Common myeloid progenitor, CD34-positive (primary cell): ENCODE measurements at regions not wholly inside any gene's neighbourhood (a gene's known extent, or its start where the extent isn't known, plus 50 kb on each side); places are given as distances from the start of the nearest gene placed in this dataset.

Experiments
- CTCF ChIA-PET: fragments of 350-600 bp; sonication (Branson Sonifier 250); formaldehyde crosslinking; loops from one replicate; lab custom pipeline; 2021; ENCODE audit warnings: antibody characterized with exemption; lab: Charles Lee
- POLR2A ChIA-PET: fragments of 350-600 bp; sonication (Branson Sonifier 250); formaldehyde crosslinking; loops from one replicate; lab custom pipeline; 2021; ENCODE audit warnings: antibody characterized with exemption; lab: Charles Lee
- DNase-seq, 3 donors: peaks; one replicate each; pipeline versions ENCODE4 v3.0.0 to v3.0.0-alpha.2; 2013
- H3K27ac ChIP-seq, 2 experiments: 1 replicate in 1 of 2; 2 replicates in 1 of 2; pipeline ENCODE4 v1.7.0; 2013; ENCODE audit warnings: inconsistent platforms in 2 of 2, low read length in 2 of 2, mild to moderate bottlenecking in 2 of 2, low read depth in 1 of 2, moderate library complexity in 1 of 2; ENCODE audit not compliant: severe bottlenecking in 2 of 2, insufficient read depth in 1 of 2, poor library complexity in 1 of 2
- H3K27me3 ChIP-seq, 5 experiments: replicated peaks in 2 of 5; 1 replicate in 3 of 5; 2 replicates in 2 of 5; pipeline versions ENCODE4 v1.6.1 to v1.7.0; 2013; ENCODE audit warnings: low read length in 4 of 5, mild to moderate bottlenecking in 2 of 5, moderate library complexity in 2 of 5, inconsistent platforms in 1 of 5; ENCODE audit not compliant: insufficient read depth in 5 of 5, control insufficient read depth in 4 of 5
- H3K36me3 ChIP-seq, 4 experiments: 1 replicate in 2 of 4; 2 replicates in 2 of 4; pipeline versions ENCODE4 v1.6.1 to v1.7.0; 2013; ENCODE audit warnings: low read length in 3 of 4, control low read depth in 1 of 4, mild to moderate bottlenecking in 1 of 4; ENCODE audit not compliant: control insufficient read depth in 4 of 4, insufficient read depth in 4 of 4
- H3K4me1 ChIP-seq, 4 experiments: 1 replicate in 3 of 4; 2 replicates in 1 of 4; pipeline versions ENCODE4 v1.6.1 to v1.7.1; 2013; ENCODE audit warnings: low read length in 3 of 4, mild to moderate bottlenecking in 3 of 4, control low read depth in 1 of 4, inconsistent platforms in 1 of 4, moderate library complexity in 1 of 4; ENCODE audit not compliant: control insufficient read depth in 4 of 4, insufficient read depth in 4 of 4; ENCODE audit errors: control extremely low read depth in 1 of 4
- H3K4me3 ChIP-seq, 7 experiments: 1 replicate in 4 of 7; 2 replicates in 3 of 7; pipeline versions ENCODE4 v1.5.1 to v1.7.0; 2013; ENCODE audit warnings: mild to moderate bottlenecking in 7 of 7, low read length in 6 of 7, moderate library complexity in 6 of 7, inconsistent platforms in 2 of 7, low read depth in 2 of 7, control low read depth in 1 of 7; ENCODE audit not compliant: insufficient read depth in 4 of 7, control insufficient read depth in 1 of 7; ENCODE audit errors: extremely low read depth in 1 of 7
- H3K9me3 ChIP-seq, 5 experiments: 1 replicate in 4 of 5; 2 replicates in 1 of 5; pipeline versions ENCODE4 v1.6.1 to v1.7.1; 2013; ENCODE audit warnings: low read length in 4 of 5, mild to moderate bottlenecking in 2 of 5, inconsistent platforms in 1 of 5, low read depth in 1 of 5, moderate library complexity in 1 of 5; ENCODE audit not compliant: control insufficient read depth in 4 of 5, insufficient read depth in 2 of 5; ENCODE audit errors: control extremely low read depth in 1 of 5
- WGBS: methylation state at CpG from one replicate; pipeline ENCODE4 v1.1.5; 2013; ENCODE audit not compliant: insufficient coverage; 5-methylcytosine and 5-hydroxymethylcytosine counted together

- CTCF ChIA-PET: no interaction called here
- POLR2A ChIA-PET: no interaction called here
- no peak for DNase-seq
- H3K27me3 ChIP-seq: no peaks in the 10 kb centered on the region
- no peak overlapping the region for H3K4me3 ChIP-seq
- no peaks in the 10 kb centered on the region for H3K4me1 ChIP-seq
- H3K9me3 ChIP-seq: peaks cover 0 to 2% (median 0%) of the 10 kb centered on the region in 5 experiments
- WGBS: 100% methylated on average over 3 of the region's 7 CpGs
- H3K36me3 ChIP-seq: no peaks in the 10 kb centered on the region
- no peak overlapping the region for H3K27ac ChIP-seq
Measured at GRCh38 chr18:60739212-60739611, 366.6 kb upstream of the MC4R start.

- CTCF ChIA-PET: no interaction called here
Measured at GRCh38 chr18:60740313-60740712, 367.7 kb upstream of the MC4R start.

GRCh38 chr18:60746491-60746890 is 373.9 kb upstream of the MC4R start:
- CTCF ChIA-PET: no interaction called here
- H3K27me3 ChIP-seq: no peaks in the 10 kb centered on the region
- no peak overlapping the region for H3K27ac ChIP-seq
- POLR2A ChIA-PET: no interaction called here
- no peaks in the 10 kb centered on the region for H3K36me3 ChIP-seq
- peaks cover 0 to 13% (median 6%) of the 10 kb centered on the region in 4 experiments for H3K4me1 ChIP-seq
- H3K4me3 ChIP-seq: no peak overlapping the region
- H3K9me3 ChIP-seq: no peaks in the 10 kb centered on the region
- no peak for DNase-seq

More at GRCh38 chr18:60740313-60740712, 367.7 kb upstream of the MC4R start:
- no peaks in the 10 kb centered on the region for H3K36me3 ChIP-seq
- H3K4me1 ChIP-seq: no peaks in the 10 kb centered on the region
- no peak for DNase-seq
- H3K4me3 ChIP-seq: no peak overlapping the region
- H3K9me3 ChIP-seq: no peaks in the 10 kb centered on the region
- 97% methylated on average over 6 of the region's 8 CpGs for WGBS
- no peaks in the 10 kb centered on the region for H3K27me3 ChIP-seq
- POLR2A ChIA-PET: no interaction called here
- H3K27ac ChIP-seq: no peak overlapping the region

GRCh38 chr18:60746919-60747318 is 374.3 kb upstream of the MC4R start:
- DNase-seq: peak in 1 of 3 donors; percentile 0
- POLR2A ChIA-PET: no interaction called here
- no peak overlapping the region for H3K27ac ChIP-seq
- H3K4me3 ChIP-seq: no peak overlapping the region
- CTCF ChIA-PET: no interaction called here
- peaks cover 0 to 13% (median 6%) of the 10 kb centered on the region in 4 experiments for H3K4me1 ChIP-seq
- no peaks in the 10 kb centered on the region for H3K9me3 ChIP-seq
- H3K27me3 ChIP-seq: no peaks in the 10 kb centered on the region
- H3K36me3 ChIP-seq: no peaks in the 10 kb centered on the region

GRCh38 chr18:60753753-60754152 is 381.2 kb upstream of the MC4R start:
- Histone ChIP-seq H3K36me3 (no peaks in the 10 kb centered on the region), H3K4me3 (no peak overlapping the region), H3K27me3 (no peaks in the 10 kb centered on the region), H3K4me1 (peaks cover 0 to 10% (median 4%) of the 10 kb centered on the region in 4 experiments), H3K27ac (no peak overlapping the region), H3K9me3 (no peaks in the 10 kb centered on the region)
- ChIA-PET CTCF (interaction anchor here (1.0 kb wide), 1 partner anchor 10 kb away, joined by 3 read pairs; no protein-coding TSS in a partner anchor), POLR2A (interaction anchor here (0.7 kb wide), 1 partner anchor 55 kb away, joined by 3 read pairs; no protein-coding TSS in a partner anchor)
- no peak for DNase-seq
- no CpG with 5 or more reads among the region's 3 CpGs for WGBS

GRCh38 chr18:60754413-60755009 is 381.9 kb upstream of the MC4R start:
- Histone ChIP-seq H3K27me3 (no peaks in the 10 kb centered on the region), H3K27ac (no peak overlapping the region), H3K9me3 (no peaks in the 10 kb centered on the region), H3K36me3 (no peaks in the 10 kb centered on the region), H3K4me3 (peak overlapping the region in 1 of 7 experiments; percentile 22), H3K4me1 (peaks cover 0 to 10% (median 3%) of the 10 kb centered on the region in 4 experiments)
- ChIA-PET POLR2A (interaction anchor here (0.7 kb wide), 1 partner anchor 54 kb away, joined by 3 read pairs; no protein-coding TSS in a partner anchor), CTCF (interaction anchor here (1.0 kb wide), 1 partner anchor 9 kb away, joined by 3 read pairs; no protein-coding TSS in a partner anchor)
- 0% methylated on average over 3 of the region's 4 CpGs for WGBS
- peak in 1 of 3 donors; percentile 4 for DNase-seq

- POLR2A ChIA-PET: no interaction called here
- CTCF ChIA-PET: no interaction called here
- Histone ChIP-seq H3K27me3 (no peaks in the 10 kb centered on the region), H3K4me1 (peaks cover 0 to 10% (median 3%) of the 10 kb centered on the region in 4 experiments), H3K9me3 (no peaks in the 10 kb centered on the region), H3K36me3 (no peaks in the 10 kb centered on the region), H3K27ac (no peak overlapping the region), H3K4me3 (no peak overlapping the region)
- DNase-seq: no peak
- WGBS: 45% methylated on average over 1 of the region's 5 CpGs
Measured at GRCh38 chr18:60755134-60755533, 382.6 kb upstream of the MC4R start.
